VCaP (cell line): ENCODE measurements at regions not wholly inside any gene's neighbourhood (a gene's known extent, or its start where the extent isn't known, plus 50 kb on each side); places are given as distances from the start of the nearest gene placed in this dataset.

Experiments used
- H3K27ac ChIP-seq: fragments of 450-650 bp; 2 replicates; pipeline ENCODE4 v1.5.1; 2017
- CTCF ChIP-seq: fragments of 450-650 bp; conservative IDR thresholded peaks from 2 replicates; pipeline ENCODE4 v1.5.1; 2017; ENCODE audit warnings: mild to moderate bottlenecking, moderate library complexity

DNA sequence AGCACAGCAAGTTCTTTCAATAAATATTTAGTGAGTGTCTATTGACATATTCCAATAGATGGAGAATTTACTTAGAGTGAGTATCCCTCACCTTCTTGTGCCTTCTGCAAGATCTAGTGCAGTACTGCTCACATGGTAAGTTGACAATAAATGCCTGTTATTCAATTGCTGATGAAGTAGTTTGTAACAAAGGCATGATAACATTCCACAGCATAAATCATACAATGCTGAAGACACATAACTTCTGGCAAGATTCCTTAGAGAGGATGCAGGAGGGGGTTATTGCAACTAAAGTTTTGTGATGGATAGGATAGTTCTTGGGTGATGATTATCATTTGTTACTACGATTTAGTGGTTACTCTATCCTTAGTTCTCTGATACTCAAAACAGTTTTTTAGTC lies 112.2 kb upstream of the RBMS3 start:
- H3K27ac ChIP-seq, result no peak overlapping the region
- TF ChIP-seq CTCF, result no peak

- no peak for TF ChIP-seq CTCF
Observed at GRCh38 chr3:29169451-29169850, 111.4 kb upstream of the RBMS3 start.

GRCh38 chr3:29171043-29171990 lies 109.6 kb upstream of the RBMS3 start:
- H3K27ac ChIP-seq, result peak overlapping the region; percentile 13; the same call in 1 of the 2 replicates
- no peak for TF ChIP-seq CTCF

More at GRCh38 chr3:29169451-29169850, 111.4 kb upstream of the RBMS3 start:
- H3K27ac ChIP-seq, result no peak overlapping the region

DNA sequence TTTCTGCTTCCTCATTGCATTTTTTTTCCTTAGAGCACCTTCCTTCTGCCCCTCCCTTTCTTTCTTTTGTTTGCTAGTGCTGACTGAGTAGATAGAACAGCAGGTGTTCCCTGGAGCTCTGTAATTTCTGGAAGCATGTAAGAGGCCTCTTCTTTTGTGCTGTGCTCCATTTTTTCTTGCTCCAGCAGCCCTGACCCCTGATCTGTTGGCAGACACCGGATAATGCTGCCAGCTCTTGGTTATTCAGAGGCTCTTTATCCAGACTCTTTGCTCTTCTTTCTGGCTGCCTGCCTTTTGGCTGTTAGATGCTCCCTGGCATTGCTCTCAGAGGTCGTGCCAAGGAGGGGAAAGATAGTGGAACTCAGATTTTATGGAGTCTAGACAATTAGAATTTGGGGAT lies 104.4 kb upstream of the RBMS3 start:
- no peak for TF ChIP-seq CTCF
- peak overlapping the region; percentile 55 for H3K27ac ChIP-seq

- no peak for TF ChIP-seq CTCF
Observed at GRCh38 chr3:29178809-29179793, 101.8 kb upstream of the RBMS3 start.

GRCh38 chr3:29181149-29181780 lies 99.6 kb upstream of the RBMS3 start:
- TF ChIP-seq CTCF, result no peak
- no peak overlapping the region for H3K27ac ChIP-seq

More at GRCh38 chr3:29178809-29179793, 101.8 kb upstream of the RBMS3 start:
- no peak overlapping the region for H3K27ac ChIP-seq
